K562 (cell line): ENCODE measurements at regions not wholly inside any gene's neighbourhood (a gene's known extent, or its start where the extent isn't known, plus 50 kb on each side); places are given as distances from the start of the nearest gene placed in this dataset.

Experiments
- ATAC-seq: fragments of 200-7000 bp; cut with Tn5 transposase; 3 replicates; pipeline ENCODE4 v1.9.1; 2020; ENCODE audit warnings: moderate library complexity
- BruUV-seq: library from RNA; stranded (reverse); fragments of 400-500 nt; replicated peaks from 2 replicates; lab custom pipeline; 2021; lab: Mats Ljungman, UMichigan
- CTCF ChIA-PET: fragments of 300-600 bp; formaldehyde crosslinking; extraction: SDS; loops from one replicate; lab custom pipeline; 2021; ENCODE audit warnings: low intra/inter-chr PET ratio; lab: Yijun Ruan, JAX
- POLR2A ChIA-PET: fragments of 300-600, 350-650 bp; sonication (Branson Sonifier 250); formaldehyde crosslinking; extraction: SDS; loops from one replicate; lab custom pipeline; 2021; ENCODE audit warnings: antibody characterized with exemption, inconsistent platforms; lab: Yijun Ruan, JAX
- DNase-seq, 4 experiments: peaks; one replicate each; pipeline versions ENCODE4 v3.0.0 to v3.0.0-alpha.2; 2011 to 2018; ENCODE audit warnings: low spot score in 3 of 4, mixed read lengths in 3 of 4; ENCODE audit errors: extremely low read depth in 1 of 4
- FAIRE-seq: peaks from 2 replicates; lab custom pipeline; 2011; peaks lifted over from hg19 to GRCh38; lab: Jason Lieb, UNC
- H2AFZ ChIP-seq: 2 replicates; pipeline ENCODE4 v1.6.0; 2011; ENCODE audit warnings: low read depth, low read length, control low read depth, inconsistent platforms
- H3K27ac ChIP-seq: fragments of 200-600 bp; 3 replicates; pipeline ENCODE4 v1.8.0; 2011; ENCODE audit warnings: low read depth, mild to moderate bottlenecking, control low read depth, inconsistent platforms, low read length, moderate library complexity, mixed read lengths; ENCODE audit errors: extremely low read depth
- H3K27me3 ChIP-seq, 2 experiments: fragments of 300-600 bp in 1 of 2; 2 replicates in 1 of 2; 3 replicates in 1 of 2; pipeline versions ENCODE4 v1.6.0 to v1.8.0; 2011; ENCODE audit warnings: inconsistent platforms in 2 of 2, low read length in 2 of 2, mild to moderate bottlenecking in 1 of 2, mixed read lengths in 1 of 2, moderate library complexity in 1 of 2; ENCODE audit not compliant: control insufficient read depth in 2 of 2, insufficient read depth in 2 of 2
- H3K36me3 ChIP-seq: fragments of 300-600 bp; 3 replicates; pipeline ENCODE4 v1.8.0; 2011; ENCODE audit warnings: mild to moderate bottlenecking, low read length, inconsistent platforms; ENCODE audit not compliant: control insufficient read depth, insufficient read depth
- H3K4me1 ChIP-seq, 2 experiments: fragments of 200-600 bp in 1 of 2; replicated peaks in 1 of 2; 2 replicates in 1 of 2; 3 replicates in 1 of 2; pipeline versions ENCODE4 v1.5.1 to v1.8.0; 2011; ENCODE audit warnings: inconsistent platforms in 2 of 2, low read length in 2 of 2, mild to moderate bottlenecking in 1 of 2, mixed read lengths in 1 of 2, moderate library complexity in 1 of 2; ENCODE audit not compliant: control insufficient read depth in 2 of 2, insufficient read depth in 2 of 2
- H3K4me2 ChIP-seq: 2 replicates; pipeline ENCODE4 v1.6.1; 2011; ENCODE audit warnings: low read length, control low read depth, inconsistent platforms, mixed read lengths; ENCODE audit not compliant: insufficient read depth
- H3K4me3 ChIP-seq: fragments of 200-600 bp; sonication (generic), shearing (Covaris generic); 2 replicates; pipeline ENCODE4 v1.5.1; 2016; ENCODE audit warnings: control low read depth, inconsistent platforms
- H3K79me2 ChIP-seq: fragments of 200-600 bp; 3 replicates; pipeline ENCODE4 v1.8.0; 2011; ENCODE audit warnings: low read length, inconsistent platforms; ENCODE audit not compliant: control insufficient read depth, insufficient read depth
- H3K9ac ChIP-seq, 2 experiments: 2 replicates each; pipeline versions ENCODE4 v1.6.0 to v1.6.1; 2011; ENCODE audit warnings: low read depth in 2 of 2, low read length in 2 of 2, control low read depth in 1 of 2, inconsistent platforms in 1 of 2, mild to moderate bottlenecking in 1 of 2, mixed read lengths in 1 of 2; ENCODE audit not compliant: insufficient read depth in 1 of 2
- H3K9me1 ChIP-seq: one replicate; pipeline ENCODE4 v1.6.0; 2011; ENCODE audit warnings: inconsistent platforms, mild to moderate bottlenecking, low read length, moderate library complexity; ENCODE audit not compliant: control insufficient read depth, insufficient read depth
- H3K9me3 ChIP-seq: replicated peaks from 2 replicates; pipeline ENCODE4 v1.5.1; 2011; ENCODE audit warnings: low read depth, low read length, inconsistent platforms; ENCODE audit not compliant: control insufficient read depth, insufficient read depth
- H4K20me1 ChIP-seq: replicated peaks from 2 replicates; pipeline ENCODE4 v1.6.1; 2011; ENCODE audit warnings: low read length, inconsistent platforms, mixed read lengths; ENCODE audit not compliant: control insufficient read depth, insufficient read depth
- HDAC3 ChIP-seq: fragments of 450-650 bp; IDR thresholded peaks from 2 replicates; pipeline ENCODE4 v1.6.1; 2018; ENCODE audit warnings: borderline replicate concordance, mild to moderate bottlenecking, moderate library complexity; ENCODE audit not compliant: partially characterized antibody
- NEUROD1 ChIP-seq: fragments of 150-350 bp; IDR thresholded peaks from 2 replicates; pipeline ENCODE4 v1.6.1; 2014; ENCODE audit warnings: borderline replicate concordance, low read length, low read depth; ENCODE audit not compliant: partially characterized antibody
- POLR3G ChIP-seq: IDR thresholded peaks from 2 replicates; pipeline ENCODE4 v1.6.1; 2011; ENCODE audit not compliant: insufficient read length, insufficient replicate concordance; ENCODE audit errors: extremely low read depth
- SETDB1 ChIP-seq: IDR thresholded peaks from one replicate; pipeline ENCODE4 v1.6.1; 2012; ENCODE audit warnings: low read length, control low read depth, inconsistent platforms
- U2AF1 ChIP-seq: fragments of 200-400 bp; formaldehyde crosslinking; optimal IDR thresholded peaks from 2 replicates; pipeline ENCODE3; 2017; ENCODE audit warnings: mild to moderate bottlenecking, low read depth, low read length, moderate library complexity
- XRCC3 ChIP-seq: fragments of 450-650 bp; IDR thresholded peaks from 2 replicates; pipeline ENCODE4 v1.6.1; 2017; ENCODE audit warnings: mild to moderate bottlenecking, moderate library complexity
- ZNF561 ChIP-seq: fragments of 450-650 bp; formaldehyde crosslinking; conservative IDR thresholded peaks from 2 replicates; pipeline ENCODE4 v1.4.0; 2020; ENCODE audit warnings: mild to moderate bottlenecking, moderate library complexity
- ZNF79 ChIP-seq: fragments of 250-450 bp; sonication (Bioruptor Pico); IDR thresholded peaks from 2 replicates; pipeline ENCODE4 v1.4.0; 2020; ENCODE audit warnings: low read depth, mild to moderate bottlenecking, moderate library complexity
- in situ Hi-C: fragments of 300-500 bp; cut with MboI; formaldehyde crosslinking; loops from 4 replicates; pipeline ENCODE4 v1.15.0; 2018; ENCODE audit warnings: inconsistent platforms, mixed read lengths
- intact Hi-C: fragments of 100-400 bp; cut with micrococcal nuclease; formaldehyde crosslinking; loops from 2 replicates; pipeline ENCODE4 v1.14.2; 2022
- TF ChIP-seq, protein P1 (sequence below): fragments of 450-650 bp; IDR thresholded peaks from 2 replicates; pipeline ENCODE4 v1.7.0; 2016; ENCODE audit warnings: borderline replicate concordance
- TF ChIP-seq, protein P2 (sequence below): fragments of 250-450 bp; sonication (Bioruptor Pico); IDR thresholded peaks from 2 replicates; pipeline ENCODE4 v1.8.0; 2022; ENCODE audit warnings: moderate library complexity, mild to moderate bottlenecking, inconsistent platforms
- TF ChIP-seq, protein P3 (sequence below): fragments of 200-800 bp; sonication (Bioruptor generic); IDR thresholded peaks from 2 replicates; pipeline ENCODE4 v1.6.1; 2017; ENCODE audit warnings: missing genetic modification characterization, missing compliant biosample characterization
- TF ChIP-seq, protein P4 (sequence below): sonication (generic); formaldehyde crosslinking; IDR thresholded peaks from 2 replicates; pipeline ENCODE4 v1.8.0; 2023; ENCODE audit warnings: mild to moderate bottlenecking, missing genetic modification reagents

DNA sequence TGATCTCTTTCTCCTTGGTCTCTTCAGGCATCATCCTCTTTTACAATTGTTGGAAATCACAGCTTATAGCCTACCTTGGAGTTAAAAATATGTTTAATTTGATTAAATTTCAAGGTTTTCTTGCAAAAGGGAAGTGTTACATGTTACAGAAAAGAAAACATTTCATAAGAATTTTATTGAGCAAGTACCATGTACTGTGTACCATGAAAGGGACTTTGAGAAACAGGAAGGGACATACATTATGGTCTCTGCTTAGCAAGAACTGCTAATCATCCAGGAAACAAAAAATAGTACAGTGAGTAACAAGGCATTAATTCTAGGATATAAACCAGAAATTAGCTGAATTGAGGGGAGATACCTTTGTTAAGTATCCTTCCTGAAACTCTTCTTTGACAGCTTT lies 145.3 kb upstream of the SPACA1 start:
- Histone ChIP-seq H3K4me2 (no peak overlapping the region), H3K9me3 (no peaks in the 10 kb centered on the region), H3K27me3 (no peaks in the 10 kb centered on the region), H3K9me1 (no peaks in the 10 kb centered on the region), H2AFZ (no peak overlapping the region), H3K4me1 (no peaks in the 10 kb centered on the region), H3K4me3 (no peak overlapping the region), H3K9ac (no peak overlapping the region), H3K27ac (no peak overlapping the region), H3K36me3 (no peaks in the 10 kb centered on the region), H3K79me2 (no peaks in the 10 kb centered on the region), H4K20me1 (no peaks in the 10 kb centered on the region)
- intact Hi-C loops (no loop called here), in situ Hi-C loops (no loop called here)
- ATAC-seq (no peak), FAIRE-seq (no peak), DNase-seq (no peak)
- no TSS peak for BruUV-seq
- POLR2A ChIA-PET, result no interaction called here
- CTCF ChIA-PET, result no interaction called here
- TF ChIP-seq ZNF561 (CRISPR knock-in tag) (no peak), HDAC3 (no peak), U2AF1 (no peak), ZNF79 (CRISPR knock-in tag) (no peak), NEUROD1 (no peak), POLR3G (no peak), SETDB1 (no peak), XRCC3 (no peak)
- TF ChIP-seq, protein P1, sequence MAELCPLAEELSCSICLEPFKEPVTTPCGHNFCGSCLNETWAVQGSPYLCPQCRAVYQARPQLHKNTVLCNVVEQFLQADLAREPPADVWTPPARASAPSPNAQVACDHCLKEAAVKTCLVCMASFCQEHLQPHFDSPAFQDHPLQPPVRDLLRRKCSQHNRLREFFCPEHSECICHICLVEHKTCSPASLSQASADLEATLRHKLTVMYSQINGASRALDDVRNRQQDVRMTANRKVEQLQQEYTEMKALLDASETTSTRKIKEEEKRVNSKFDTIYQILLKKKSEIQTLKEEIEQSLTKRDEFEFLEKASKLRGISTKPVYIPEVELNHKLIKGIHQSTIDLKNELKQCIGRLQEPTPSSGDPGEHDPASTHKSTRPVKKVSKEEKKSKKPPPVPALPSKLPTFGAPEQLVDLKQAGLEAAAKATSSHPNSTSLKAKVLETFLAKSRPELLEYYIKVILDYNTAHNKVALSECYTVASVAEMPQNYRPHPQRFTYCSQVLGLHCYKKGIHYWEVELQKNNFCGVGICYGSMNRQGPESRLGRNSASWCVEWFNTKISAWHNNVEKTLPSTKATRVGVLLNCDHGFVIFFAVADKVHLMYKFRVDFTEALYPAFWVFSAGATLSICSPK, result no peak
- TF ChIP-seq, protein P2, sequence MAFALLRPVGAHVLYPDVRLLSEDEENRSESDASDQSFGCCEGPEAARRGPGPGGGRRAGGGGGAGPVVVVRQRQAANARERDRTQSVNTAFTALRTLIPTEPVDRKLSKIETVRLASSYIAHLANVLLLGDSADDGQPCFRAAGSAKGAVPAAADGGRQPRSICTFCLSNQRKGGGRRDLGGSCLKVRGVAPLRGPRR, result no peak
- TF ChIP-seq, protein P3, sequence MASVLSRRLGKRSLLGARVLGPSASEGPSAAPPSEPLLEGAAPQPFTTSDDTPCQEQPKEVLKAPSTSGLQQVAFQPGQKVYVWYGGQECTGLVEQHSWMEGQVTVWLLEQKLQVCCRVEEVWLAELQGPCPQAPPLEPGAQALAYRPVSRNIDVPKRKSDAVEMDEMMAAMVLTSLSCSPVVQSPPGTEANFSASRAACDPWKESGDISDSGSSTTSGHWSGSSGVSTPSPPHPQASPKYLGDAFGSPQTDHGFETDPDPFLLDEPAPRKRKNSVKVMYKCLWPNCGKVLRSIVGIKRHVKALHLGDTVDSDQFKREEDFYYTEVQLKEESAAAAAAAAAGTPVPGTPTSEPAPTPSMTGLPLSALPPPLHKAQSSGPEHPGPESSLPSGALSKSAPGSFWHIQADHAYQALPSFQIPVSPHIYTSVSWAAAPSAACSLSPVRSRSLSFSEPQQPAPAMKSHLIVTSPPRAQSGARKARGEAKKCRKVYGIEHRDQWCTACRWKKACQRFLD (CRISPR knock-in tag), result no peak
- TF ChIP-seq, protein P4, sequence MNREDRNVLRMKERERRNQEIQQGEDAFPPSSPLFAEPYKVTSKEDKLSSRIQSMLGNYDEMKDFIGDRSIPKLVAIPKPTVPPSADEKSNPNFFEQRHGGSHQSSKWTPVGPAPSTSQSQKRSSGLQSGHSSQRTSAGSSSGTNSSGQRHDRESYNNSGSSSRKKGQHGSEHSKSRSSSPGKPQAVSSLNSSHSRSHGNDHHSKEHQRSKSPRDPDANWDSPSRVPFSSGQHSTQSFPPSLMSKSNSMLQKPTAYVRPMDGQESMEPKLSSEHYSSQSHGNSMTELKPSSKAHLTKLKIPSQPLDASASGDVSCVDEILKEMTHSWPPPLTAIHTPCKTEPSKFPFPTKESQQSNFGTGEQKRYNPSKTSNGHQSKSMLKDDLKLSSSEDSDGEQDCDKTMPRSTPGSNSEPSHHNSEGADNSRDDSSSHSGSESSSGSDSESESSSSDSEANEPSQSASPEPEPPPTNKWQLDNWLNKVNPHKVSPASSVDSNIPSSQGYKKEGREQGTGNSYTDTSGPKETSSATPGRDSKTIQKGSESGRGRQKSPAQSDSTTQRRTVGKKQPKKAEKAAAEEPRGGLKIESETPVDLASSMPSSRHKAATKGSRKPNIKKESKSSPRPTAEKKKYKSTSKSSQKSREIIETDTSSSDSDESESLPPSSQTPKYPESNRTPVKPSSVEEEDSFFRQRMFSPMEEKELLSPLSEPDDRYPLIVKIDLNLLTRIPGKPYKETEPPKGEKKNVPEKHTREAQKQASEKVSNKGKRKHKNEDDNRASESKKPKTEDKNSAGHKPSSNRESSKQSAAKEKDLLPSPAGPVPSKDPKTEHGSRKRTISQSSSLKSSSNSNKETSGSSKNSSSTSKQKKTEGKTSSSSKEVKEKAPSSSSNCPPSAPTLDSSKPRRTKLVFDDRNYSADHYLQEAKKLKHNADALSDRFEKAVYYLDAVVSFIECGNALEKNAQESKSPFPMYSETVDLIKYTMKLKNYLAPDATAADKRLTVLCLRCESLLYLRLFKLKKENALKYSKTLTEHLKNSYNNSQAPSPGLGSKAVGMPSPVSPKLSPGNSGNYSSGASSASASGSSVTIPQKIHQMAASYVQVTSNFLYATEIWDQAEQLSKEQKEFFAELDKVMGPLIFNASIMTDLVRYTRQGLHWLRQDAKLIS (CRISPR knock-in tag), result no peak
